ENCODE measurements at regions not wholly inside any gene's neighbourhood (a gene's known extent, or its start where the extent isn't known, plus 50 kb on each side); places are given as distances from the start of the nearest gene placed in this dataset.

- ATAC-seq = no peak
- H3K4me3 Mint-ChIP-seq = no peak overlapping the region
- no peaks in the 10 kb centered on the region for H3K36me3 Mint-ChIP-seq (ENCODE audit: low read depth)
- no peaks in the 10 kb centered on the region for H3K4me1 Mint-ChIP-seq (ENCODE audit: low read depth)
- ChIA-PET CTCF (no interaction called here), POLR2A (no interaction called here)
- DNase-seq = no peak
- no peak overlapping the region for H3K27ac Mint-ChIP-seq
- no peaks in the 10 kb centered on the region for H3K9me3 Mint-ChIP-seq (ENCODE audit: insufficient read depth)
- H3K27me3 Mint-ChIP-seq (ENCODE audit: low read depth) = no peaks in the 10 kb centered on the region
Observed at GRCh38 chr4:135191596-135191995, 990.0 kb upstream of the PABPC4L start.

GRCh38 chr4:135186002-135186401, 984.4 kb upstream of the PABPC4L start:
- Mint-ChIP-seq H3K4me1 (ENCODE audit: low read depth) (no peaks in the 10 kb centered on the region), H3K27ac (no peak overlapping the region), H3K4me3 (no peak overlapping the region), H3K27me3 (ENCODE audit: low read depth) (no peaks in the 10 kb centered on the region), H3K9me3 (ENCODE audit: insufficient read depth) (peaks cover 5% of the 10 kb centered on the region), H3K36me3 (ENCODE audit: low read depth) (no peaks in the 10 kb centered on the region)
- CTCF ChIA-PET = no interaction called here
- DNase-seq (no peak), ATAC-seq (no peak)
- POLR2A ChIA-PET = no interaction called here

DNA sequence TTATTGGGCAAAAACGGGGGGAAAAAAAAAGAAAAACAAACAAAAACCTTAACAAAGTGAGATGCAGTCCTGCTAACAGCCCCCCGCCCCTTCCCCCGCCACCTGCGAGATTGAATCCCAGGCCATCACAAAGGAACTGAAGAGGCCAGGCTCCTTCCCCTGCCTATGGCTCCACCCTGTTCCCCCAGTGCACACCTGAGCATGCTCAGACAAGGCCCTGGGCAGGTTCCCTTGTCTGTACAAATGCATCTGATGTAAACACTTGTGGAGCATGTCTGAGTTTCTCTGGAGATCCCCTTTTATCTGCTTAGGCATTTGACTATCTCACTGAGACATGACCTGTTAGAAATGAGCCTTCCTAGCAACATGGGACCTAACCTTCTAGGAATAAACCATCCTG, 983.7 kb upstream of the PABPC4L start:
- DNase-seq (no peak), ATAC-seq (no peak)
- Mint-ChIP-seq H3K27ac (no peak overlapping the region), H3K4me3 (no peak overlapping the region), H3K36me3 (ENCODE audit: low read depth) (no peaks in the 10 kb centered on the region), H3K27me3 (ENCODE audit: low read depth) (no peaks in the 10 kb centered on the region), H3K9me3 (ENCODE audit: insufficient read depth) (peaks cover 5% of the 10 kb centered on the region), H3K4me1 (ENCODE audit: low read depth) (no peaks in the 10 kb centered on the region)
- CTCF ChIA-PET = no interaction called here
- POLR2A ChIA-PET = no interaction called here

DNA sequence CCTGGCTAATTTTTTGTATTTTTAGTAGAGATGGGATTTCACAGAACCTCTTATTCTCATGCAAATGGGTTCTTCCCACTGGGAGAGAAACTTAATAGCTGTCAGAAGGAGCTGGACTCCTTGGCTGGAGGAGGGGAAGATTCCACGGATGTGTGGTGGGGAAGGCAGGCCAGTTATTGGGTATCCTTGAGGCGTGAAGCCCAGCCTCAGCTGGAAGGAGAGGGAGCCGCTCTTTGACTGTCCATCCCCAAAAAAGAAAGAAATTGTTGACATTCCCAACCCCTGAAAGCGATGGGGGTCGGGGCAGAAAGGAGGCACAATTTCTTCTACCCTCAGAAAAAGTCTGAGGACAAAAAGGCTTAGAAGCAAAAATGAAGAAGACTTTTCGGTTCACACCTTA, 983.1 kb upstream of the PABPC4L start:
- H3K27me3 Mint-ChIP-seq (ENCODE audit: low read depth) = no peaks in the 10 kb centered on the region
- ChIA-PET POLR2A (no interaction called here), CTCF (no interaction called here)
- DNase-seq (no peak), ATAC-seq (no peak)
- no peak overlapping the region for H3K27ac Mint-ChIP-seq
- no peak overlapping the region for H3K4me3 Mint-ChIP-seq
- H3K4me1 Mint-ChIP-seq (ENCODE audit: low read depth) = no peaks in the 10 kb centered on the region
- H3K36me3 Mint-ChIP-seq (ENCODE audit: low read depth) = no peaks in the 10 kb centered on the region
- H3K9me3 Mint-ChIP-seq (ENCODE audit: insufficient read depth) = peaks cover 5% of the 10 kb centered on the region

- H3K9me3 Mint-ChIP-seq (ENCODE audit: insufficient read depth) = peaks cover 11% of the 10 kb centered on the region
- CTCF ChIA-PET = no interaction called here
Observed at GRCh38 chr4:135177321-135177720, 975.7 kb upstream of the PABPC4L start.

GRCh38 chr4:135166661-135167060, 965.1 kb upstream of the PABPC4L start:
- ChIA-PET CTCF (no interaction called here), POLR2A (no interaction called here)
- no peak overlapping the region for H3K4me3 Mint-ChIP-seq
- ATAC-seq = no peak
- no peaks in the 10 kb centered on the region for H3K36me3 Mint-ChIP-seq (ENCODE audit: low read depth)
- no peak for DNase-seq
- H3K27ac Mint-ChIP-seq = no peak overlapping the region
- no peaks in the 10 kb centered on the region for H3K4me1 Mint-ChIP-seq (ENCODE audit: low read depth)
- H3K27me3 Mint-ChIP-seq (ENCODE audit: low read depth) = no peaks in the 10 kb centered on the region
- peaks cover 5% of the 10 kb centered on the region for H3K9me3 Mint-ChIP-seq (ENCODE audit: insufficient read depth)

More at GRCh38 chr4:135177321-135177720, 975.7 kb upstream of the PABPC4L start:
- H3K36me3 Mint-ChIP-seq (ENCODE audit: low read depth) = no peaks in the 10 kb centered on the region
- DNase-seq (no peak), ATAC-seq (no peak)
- H3K4me3 Mint-ChIP-seq = no peak overlapping the region
- no peak overlapping the region for H3K27ac Mint-ChIP-seq
- H3K4me1 Mint-ChIP-seq (ENCODE audit: low read depth) = no peaks in the 10 kb centered on the region
- no peaks in the 10 kb centered on the region for H3K27me3 Mint-ChIP-seq (ENCODE audit: low read depth)
- POLR2A ChIA-PET = no interaction called here

DNA sequence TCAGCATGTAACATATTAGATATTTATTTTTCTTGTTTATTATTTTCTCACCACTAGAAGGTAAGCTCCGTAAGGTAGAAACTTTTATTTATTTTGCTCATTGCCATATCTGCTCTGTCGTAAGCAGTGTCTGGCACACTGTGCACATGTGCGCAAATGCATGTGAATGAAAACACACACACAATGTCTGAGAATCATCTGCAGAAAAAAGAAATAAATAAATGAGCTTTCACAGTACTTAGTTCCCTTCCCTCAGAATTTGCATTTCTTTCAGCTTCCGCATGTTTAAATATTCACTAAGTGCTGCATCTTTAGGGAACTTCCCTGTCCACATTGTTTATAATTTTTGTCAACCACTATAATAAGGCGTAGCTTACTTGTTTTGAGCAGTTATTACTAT, 963.0 kb upstream of the PABPC4L start:
- ATAC-seq = no peak
- H3K9me3 Mint-ChIP-seq (ENCODE audit: insufficient read depth) = no peaks in the 10 kb centered on the region
- H3K27me3 Mint-ChIP-seq (ENCODE audit: low read depth) = no peaks in the 10 kb centered on the region
- ChIA-PET CTCF (no interaction called here), POLR2A (no interaction called here)
- H3K4me1 Mint-ChIP-seq (ENCODE audit: low read depth) = no peaks in the 10 kb centered on the region
- H3K36me3 Mint-ChIP-seq (ENCODE audit: low read depth) = no peaks in the 10 kb centered on the region
- no peak for DNase-seq
- H3K4me3 Mint-ChIP-seq = no peak overlapping the region
- no peak overlapping the region for H3K27ac Mint-ChIP-seq

DNA sequence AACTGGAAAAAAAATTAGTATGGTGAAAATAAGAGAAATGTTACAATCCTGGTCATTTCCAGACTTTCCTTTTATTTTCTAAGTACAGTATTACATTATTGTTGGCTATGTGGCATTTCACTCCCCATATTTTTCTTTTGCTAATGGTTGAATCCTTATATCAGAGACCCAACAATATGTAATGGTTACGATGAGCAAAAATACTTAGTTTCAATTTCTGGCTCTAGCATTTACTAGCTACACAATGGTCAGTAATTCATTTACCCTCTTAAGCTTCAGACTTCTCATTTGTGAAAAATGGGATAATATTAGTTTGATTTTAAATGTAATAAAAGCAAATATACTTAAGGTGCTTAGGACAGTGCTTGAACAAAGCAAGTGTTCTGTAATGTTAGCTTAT, 942.9 kb upstream of the PABPC4L start:
- Mint-ChIP-seq H3K36me3 (ENCODE audit: low read depth) (no peaks in the 10 kb centered on the region), H3K27ac (no peak overlapping the region), H3K4me1 (ENCODE audit: low read depth) (no peaks in the 10 kb centered on the region), H3K9me3 (ENCODE audit: insufficient read depth) (no peaks in the 10 kb centered on the region), H3K4me3 (no peak overlapping the region), H3K27me3 (ENCODE audit: low read depth) (no peaks in the 10 kb centered on the region)
- ATAC-seq = no peak
- DNase-seq = no peak
- CTCF ChIA-PET = no interaction called here
- POLR2A ChIA-PET = no interaction called here

DNA sequence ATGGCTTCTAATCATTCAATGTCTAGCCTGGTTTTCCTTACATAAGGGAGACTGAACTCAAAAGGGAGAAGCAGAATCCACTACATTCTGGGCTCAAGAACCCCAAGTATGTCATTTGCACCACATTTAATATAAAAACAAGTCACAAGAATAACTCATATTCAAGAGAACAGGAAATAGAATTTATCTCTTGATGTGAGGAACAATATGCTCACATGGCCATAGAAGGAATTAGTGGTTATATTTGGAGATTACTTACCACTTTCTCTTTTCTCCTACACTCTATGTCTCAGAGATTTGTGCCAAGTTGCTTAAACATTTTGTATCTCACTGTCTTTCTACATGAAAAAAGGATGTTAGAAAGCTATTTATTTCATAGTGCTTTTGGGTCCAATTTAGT, 922.6 kb upstream of the PABPC4L start:
- H3K4me3 Mint-ChIP-seq = no peak overlapping the region
- H3K4me1 Mint-ChIP-seq (ENCODE audit: low read depth) = no peaks in the 10 kb centered on the region
- POLR2A ChIA-PET = no interaction called here
- CTCF ChIA-PET = no interaction called here
- ATAC-seq = no peak
- DNase-seq = no peak
- H3K9me3 Mint-ChIP-seq (ENCODE audit: insufficient read depth) = peaks cover 12% of the 10 kb centered on the region
- no peak overlapping the region for H3K27ac Mint-ChIP-seq
- H3K27me3 Mint-ChIP-seq (ENCODE audit: low read depth) = no peaks in the 10 kb centered on the region
- H3K36me3 Mint-ChIP-seq (ENCODE audit: low read depth) = no peaks in the 10 kb centered on the region

DNA sequence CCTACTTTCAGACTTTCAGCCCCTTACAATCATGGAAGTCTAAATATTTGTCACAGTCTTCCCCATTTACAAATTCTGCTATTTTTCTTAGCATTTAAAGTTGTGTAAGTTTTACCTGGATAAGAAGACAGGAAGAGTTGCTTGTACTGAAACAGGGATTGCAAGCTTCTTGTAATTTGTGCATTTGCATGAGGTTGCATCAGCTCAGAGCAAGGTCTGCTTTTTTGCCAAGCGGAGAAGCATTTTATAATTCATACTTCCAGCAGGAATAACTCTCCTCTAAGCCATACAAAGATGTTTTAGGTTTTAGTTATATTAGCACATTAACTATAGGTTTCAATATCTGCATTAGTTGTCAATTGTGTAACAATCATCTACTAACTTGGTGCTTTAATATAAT, 922.0 kb upstream of the PABPC4L start:
- Mint-ChIP-seq H3K27ac (no peak overlapping the region), H3K4me3 (no peak overlapping the region), H3K27me3 (ENCODE audit: low read depth) (no peaks in the 10 kb centered on the region), H3K4me1 (ENCODE audit: low read depth) (no peaks in the 10 kb centered on the region), H3K9me3 (ENCODE audit: insufficient read depth) (peaks cover 13% of the 10 kb centered on the region), H3K36me3 (ENCODE audit: low read depth) (no peaks in the 10 kb centered on the region)
- DNase-seq = no peak
- ATAC-seq = no peak
- ChIA-PET POLR2A (no interaction called here), CTCF (no interaction called here)

DNA sequence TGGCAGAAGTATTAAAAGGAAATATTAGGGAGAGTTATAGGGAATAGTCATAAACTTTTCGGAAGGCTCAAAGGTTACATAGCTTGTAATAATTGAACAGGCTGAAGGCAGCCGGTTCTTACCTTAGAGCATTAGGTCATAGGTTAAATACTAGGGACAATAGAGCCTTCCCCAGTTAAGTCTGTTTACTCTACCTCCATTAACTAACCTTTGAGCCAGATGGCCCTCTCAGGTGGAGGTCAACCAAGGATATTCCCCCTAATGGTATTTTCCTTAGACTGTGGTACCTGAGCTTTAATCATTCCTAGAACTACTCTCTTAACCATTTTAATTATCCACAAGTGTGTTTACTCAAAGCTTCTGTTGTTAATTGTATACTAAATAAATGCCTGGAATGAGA, 920.9 kb upstream of the PABPC4L start:
- Mint-ChIP-seq H3K27ac (no peak overlapping the region), H3K4me1 (ENCODE audit: low read depth) (no peaks in the 10 kb centered on the region), H3K27me3 (ENCODE audit: low read depth) (no peaks in the 10 kb centered on the region), H3K4me3 (no peak overlapping the region), H3K9me3 (ENCODE audit: insufficient read depth) (peaks cover 12% of the 10 kb centered on the region), H3K36me3 (ENCODE audit: low read depth) (no peaks in the 10 kb centered on the region)
- ATAC-seq (no peak), DNase-seq (no peak)
- ChIA-PET CTCF (no interaction called here), POLR2A (no interaction called here)

DNA sequence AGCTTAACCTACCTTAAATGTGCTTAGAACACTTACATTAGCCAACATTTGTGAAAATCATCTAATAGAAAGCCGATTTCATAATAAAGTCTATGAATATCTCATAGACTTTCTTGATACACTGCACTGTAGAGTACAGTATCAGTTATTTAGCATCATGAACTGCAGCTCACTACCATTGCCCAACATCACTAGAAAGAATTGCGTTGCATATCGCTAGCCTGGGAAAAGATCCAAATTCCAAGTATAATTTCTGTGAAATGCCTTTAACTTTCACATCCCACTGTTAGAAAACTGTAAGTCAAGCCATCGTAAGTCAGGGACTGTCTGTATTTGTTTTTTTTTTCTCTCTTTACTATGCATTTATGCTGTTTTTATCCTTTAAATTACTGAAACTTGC, 918.6 kb upstream of the PABPC4L start:
- no peak overlapping the region for H3K4me3 Mint-ChIP-seq
- H3K27me3 Mint-ChIP-seq (ENCODE audit: low read depth) = no peaks in the 10 kb centered on the region
- ChIA-PET CTCF (no interaction called here), POLR2A (no interaction called here)
- no peaks in the 10 kb centered on the region for H3K4me1 Mint-ChIP-seq (ENCODE audit: low read depth)
- no peak overlapping the region for H3K27ac Mint-ChIP-seq
- DNase-seq (no peak), ATAC-seq (no peak)
- H3K36me3 Mint-ChIP-seq (ENCODE audit: low read depth) = no peaks in the 10 kb centered on the region
- H3K9me3 Mint-ChIP-seq (ENCODE audit: insufficient read depth) = peaks cover 12% of the 10 kb centered on the region

- CTCF ChIA-PET = no interaction called here
- no peaks in the 10 kb centered on the region for H3K4me1 Mint-ChIP-seq (ENCODE audit: low read depth)
- H3K4me3 Mint-ChIP-seq = no peak overlapping the region
- peaks cover 19% of the 10 kb centered on the region for H3K9me3 Mint-ChIP-seq (ENCODE audit: insufficient read depth)
- H3K27ac Mint-ChIP-seq = no peak overlapping the region
- ATAC-seq = no peak
- H3K36me3 Mint-ChIP-seq (ENCODE audit: low read depth) = no peaks in the 10 kb centered on the region
- POLR2A ChIA-PET = no interaction called here
- no peak for DNase-seq
- H3K27me3 Mint-ChIP-seq (ENCODE audit: low read depth) = no peaks in the 10 kb centered on the region
Observed at GRCh38 chr4:135114079-135114478, 912.5 kb upstream of the PABPC4L start.

- Mint-ChIP-seq H3K36me3 (ENCODE audit: low read depth) (no peaks in the 10 kb centered on the region), H3K27me3 (ENCODE audit: low read depth) (no peaks in the 10 kb centered on the region), H3K4me3 (no peak overlapping the region), H3K4me1 (ENCODE audit: low read depth) (no peaks in the 10 kb centered on the region), H3K27ac (no peak overlapping the region), H3K9me3 (ENCODE audit: insufficient read depth) (no peaks in the 10 kb centered on the region)
- no peak for ATAC-seq
- DNase-seq = no peak
- ChIA-PET POLR2A (no interaction called here), CTCF (no interaction called here)
Observed at GRCh38 chr4:135098061-135098460, 896.5 kb upstream of the PABPC4L start.
